H1 (cell line): ENCODE measurements at regions not wholly inside any gene's neighbourhood (a gene's known extent, or its start where the extent isn't known, plus 50 kb on each side); places are given as distances from the start of the nearest gene placed in this dataset.

Experiments
- CTCF ChIA-PET: fragments of 300-600 bp; sonication (Branson Sonifier 250); formaldehyde crosslinking; loops from one replicate; lab custom pipeline; 2021; ENCODE audit not compliant: partially characterized antibody; lab: Charles Lee
- POLR2A ChIA-PET: fragments of 300-600 bp; sonication (Branson Sonifier 250); formaldehyde crosslinking; loops from one replicate; lab custom pipeline; 2021; ENCODE audit warnings: inconsistent platforms; ENCODE audit not compliant: partially characterized antibody; lab: Charles Lee
- DNase-seq, 2 experiments: peaks; one replicate each; pipeline versions ENCODE4 v3.0.0 to v3.0.0-alpha.2; 2010 to 2022; ENCODE audit warnings: low spot score in 2 of 2, low read depth in 1 of 2, mixed read lengths in 1 of 2
- FAIRE-seq: peaks from 2 replicates; lab custom pipeline; 2011; peaks lifted over from hg19 to GRCh38; lab: Jason Lieb, UNC
- H2AFZ ChIP-seq: 2 replicates; pipeline ENCODE4 v1.8.1; 2012; ENCODE audit warnings: low read length, inconsistent platforms
- H2AK5ac ChIP-seq: 2 replicates; pipeline ENCODE4 v1.6.1; 2013; ENCODE audit warnings: low read depth, low read length
- H2BK120ac ChIP-seq: replicated peaks from 2 replicates; pipeline ENCODE3; 2013; ENCODE audit warnings: low read depth, low read length, inconsistent platforms
- H2BK12ac ChIP-seq: 2 replicates; pipeline ENCODE4 v1.6.1; 2013; ENCODE audit warnings: low read depth, low read length
- H2BK15ac ChIP-seq: 2 replicates; pipeline ENCODE4 v1.6.1; 2013; ENCODE audit warnings: low read length
- H2BK20ac ChIP-seq: 2 replicates; pipeline ENCODE4 v1.6.1; 2013; ENCODE audit warnings: low read length
- H2BK5ac ChIP-seq: 2 replicates; pipeline ENCODE4 v1.6.1; 2013; ENCODE audit warnings: low read depth, low read length
- H3K14ac ChIP-seq: 2 replicates; pipeline ENCODE4 v1.6.1; 2013; ENCODE audit warnings: inconsistent platforms; ENCODE audit not compliant: insufficient read length
- H3K18ac ChIP-seq: 2 replicates; pipeline ENCODE4 v1.6.1; 2013; ENCODE audit warnings: low read length; ENCODE audit errors: extremely low read depth
- H3K23ac ChIP-seq: 2 replicates; pipeline ENCODE4 v1.6.1; 2013; ENCODE audit warnings: inconsistent platforms; ENCODE audit not compliant: insufficient read length
- H3K23me2 ChIP-seq: 2 replicates; pipeline ENCODE4 v1.6.1; 2013; ENCODE audit warnings: low read depth, low read length
- H3K27ac ChIP-seq: 2 replicates; pipeline ENCODE4 v1.6.1; 2011; ENCODE audit warnings: low read depth, low read length, inconsistent platforms
- H3K27me3 ChIP-seq, 4 experiments: replicated peaks in 1 of 4; 1 replicate in 1 of 4; 2 replicates in 3 of 4; pipeline versions ENCODE4 v1.6.1 to v1.8.1; 2011 to 2013; ENCODE audit warnings: low read length in 3 of 4, mild to moderate bottlenecking in 3 of 4, inconsistent platforms in 2 of 4, mixed read lengths in 2 of 4, moderate library complexity in 1 of 4; ENCODE audit not compliant: control insufficient read depth in 3 of 4, insufficient read depth in 3 of 4; ENCODE audit errors: extremely low read depth in 1 of 4
- H3K36me3 ChIP-seq, 4 experiments: 2 replicates each; pipeline versions ENCODE4 v1.6.1 to v1.8.1; 2011 to 2013; ENCODE audit warnings: mild to moderate bottlenecking in 4 of 4, low read length in 3 of 4, moderate library complexity in 2 of 4, control low read depth in 1 of 4, inconsistent platforms in 1 of 4; ENCODE audit not compliant: insufficient read depth in 4 of 4, control insufficient read depth in 2 of 4
- H3K4ac ChIP-seq: replicated peaks from 2 replicates; pipeline ENCODE3; 2013; ENCODE audit warnings: low read length, low read depth, mixed read lengths, inconsistent platforms; ENCODE audit not compliant: insufficient read length
- H3K4me1 ChIP-seq, 4 experiments: replicated peaks in 1 of 4; 1 replicate in 1 of 4; 2 replicates in 3 of 4; pipeline versions ENCODE4 v1.6.1 to v1.8.1; 2011 to 2013; ENCODE audit warnings: low read length in 3 of 4, inconsistent platforms in 2 of 4, mixed read lengths in 1 of 4; ENCODE audit not compliant: insufficient read depth in 4 of 4, control insufficient read depth in 3 of 4
- H3K4me2 ChIP-seq, 2 experiments: 2 replicates each; pipeline versions ENCODE4 v1.6.1 to v1.8.1; 2011 to 2013; ENCODE audit warnings: low read depth in 2 of 2, low read length in 2 of 2, control low read depth in 1 of 2, inconsistent platforms in 1 of 2, mild to moderate bottlenecking in 1 of 2; ENCODE audit not compliant: insufficient read depth in 1 of 2
- H3K4me3 ChIP-seq, 4 experiments: fragments of 200-600, 300-600 bp in 1 of 4; sonication (generic), shearing (Covaris generic), sonication (Bioruptor Twin) in 1 of 4; 2 replicates each; pipeline versions ENCODE4 v1.5.1 to v1.8.1; 2011 to 2016; ENCODE audit warnings: low read length in 4 of 4, low read depth in 3 of 4, control low read depth in 2 of 4, inconsistent platforms in 2 of 4, mild to moderate bottlenecking in 2 of 4, mixed read lengths in 1 of 4, moderate library complexity in 1 of 4; ENCODE audit not compliant: insufficient read depth in 2 of 4; ENCODE audit errors: extremely low read depth in 1 of 4
- H3K56ac ChIP-seq: replicated peaks from 2 replicates; pipeline ENCODE3; 2013; ENCODE audit warnings: low read depth, mild to moderate bottlenecking, mixed read lengths, low read length, inconsistent platforms; ENCODE audit not compliant: insufficient read length
- H3K79me1 ChIP-seq: 2 replicates; pipeline ENCODE4 v1.6.1; 2013; ENCODE audit warnings: low read depth, low read length, control low read depth
- H3K79me2 ChIP-seq, 2 experiments: 2 replicates each; pipeline versions ENCODE4 v1.6.1 to v1.8.1; 2012 to 2013; ENCODE audit warnings: low read length in 2 of 2, mild to moderate bottlenecking in 2 of 2, inconsistent platforms in 1 of 2; ENCODE audit not compliant: insufficient read depth in 2 of 2, control insufficient read depth in 1 of 2
- H3K9ac ChIP-seq, 4 experiments: replicated peaks in 1 of 4; 1 replicate in 1 of 4; 2 replicates in 3 of 4; pipeline versions ENCODE4 v1.6.1 to v1.8.1; 2011 to 2013; ENCODE audit warnings: low read depth in 3 of 4, low read length in 3 of 4, control low read depth in 2 of 4, mild to moderate bottlenecking in 2 of 4, moderate library complexity in 2 of 4, inconsistent platforms in 1 of 4; ENCODE audit errors: extremely low read depth in 1 of 4
- H3K9me3 ChIP-seq, 2 experiments: 2 replicates each; pipeline versions ENCODE4 v1.6.1 to v1.8.1; 2012 to 2013; ENCODE audit warnings: mild to moderate bottlenecking in 2 of 2, moderate library complexity in 2 of 2, control low read depth in 1 of 2, inconsistent platforms in 1 of 2, low read depth in 1 of 2, low read length in 1 of 2, mixed read lengths in 1 of 2; ENCODE audit not compliant: insufficient read depth in 2 of 2
- H4K20me1 ChIP-seq, 2 experiments: replicated peaks in 1 of 2; 2 replicates each; pipeline versions ENCODE3 to v1.8.1; 2011 to 2013; ENCODE audit warnings: inconsistent platforms in 2 of 2, low read length in 2 of 2, mild to moderate bottlenecking in 1 of 2; ENCODE audit not compliant: insufficient read depth in 2 of 2, control insufficient read depth in 1 of 2
- H4K5ac ChIP-seq: 2 replicates; pipeline ENCODE4 v1.6.1; 2013; ENCODE audit warnings: low read length, low read depth, mixed read lengths, inconsistent platforms; ENCODE audit not compliant: insufficient read length
- H4K8ac ChIP-seq: 2 replicates; pipeline ENCODE4 v1.8.0; 2013; ENCODE audit warnings: mild to moderate bottlenecking, moderate library complexity, low read length, inconsistent platforms; ENCODE audit not compliant: insufficient read depth; ENCODE audit errors: extremely low read depth
- H4K91ac ChIP-seq: replicated peaks from 2 replicates; pipeline ENCODE3; 2013; ENCODE audit warnings: low read length, mixed read lengths, inconsistent platforms; ENCODE audit not compliant: insufficient read length
- ASH2L ChIP-seq: fragments of 200-600, 300-600 bp; sonication (generic); IDR thresholded peaks from one replicate; pipeline ENCODE4 v1.7.1; 2017; ENCODE audit warnings: low read length
- CEBPB ChIP-seq: IDR thresholded peaks from 2 replicates; pipeline ENCODE4 v1.6.1; 2012; ENCODE audit warnings: low read depth, low read length
- CHD2 ChIP-seq: IDR thresholded peaks from 2 replicates; pipeline ENCODE4 v1.6.1; 2012; ENCODE audit warnings: low read length, improper control_type of control experiment
- EGR1 ChIP-seq: IDR thresholded peaks from 2 replicates; pipeline ENCODE4 v1.6.1; 2011; ENCODE audit warnings: low read depth, low read length, borderline replicate concordance
- EZH2 ChIP-seq: fragments of 200-600 bp; sonication (generic); IDR thresholded peaks from 2 replicates; pipeline ENCODE4 v1.7.1; 2012; ENCODE audit warnings: low read depth, mild to moderate bottlenecking, moderate library complexity, low read length, inconsistent platforms; ENCODE audit not compliant: severe bottlenecking
- FOSL1 ChIP-seq: IDR thresholded peaks from 2 replicates; pipeline ENCODE4 v1.6.1; 2011; ENCODE audit warnings: mild to moderate bottlenecking, low read depth, low read length, moderate library complexity; ENCODE audit not compliant: insufficient read depth
- HDAC2 ChIP-seq, 2 experiments: fragments of 300-600 bp in 1 of 2; sonication (generic) in 1 of 2; IDR thresholded peaks; 2 replicates each; pipeline ENCODE4 v1.6.1; 2011 to 2012; ENCODE audit warnings: low read depth in 2 of 2, low read length in 2 of 2, mild to moderate bottlenecking in 2 of 2, moderate library complexity in 2 of 2, borderline replicate concordance in 1 of 2, inconsistent platforms in 1 of 2
- NANOG ChIP-seq: IDR thresholded peaks from 2 replicates; pipeline ENCODE4 v1.6.1; 2011; ENCODE audit warnings: low read length, low read depth, mild to moderate bottlenecking, inconsistent platforms; ENCODE audit not compliant: insufficient read depth, poor library complexity, severe bottlenecking
- SP1 ChIP-seq: IDR thresholded peaks from 2 replicates; pipeline ENCODE4 v1.6.1; 2011; ENCODE audit warnings: low read depth, low read length
- TAF1 ChIP-seq: IDR thresholded peaks from 2 replicates; pipeline ENCODE4 v1.6.1; 2011; ENCODE audit warnings: mild to moderate bottlenecking, low read depth, low read length
- YY1 ChIP-seq: IDR thresholded peaks from 2 replicates; pipeline ENCODE4 v1.6.1; 2011; ENCODE audit warnings: low read depth, mild to moderate bottlenecking, low read length
- WGBS, 2 experiments: shearing (Covaris generic) in 1 of 2; methylation state at CpG; one replicate each; pipeline versions ENCODE4 v1.1.6 to v1.1.7; 2013 to 2015; ENCODE audit warnings: low lambda C conversion rate in 2 of 2, mixed read lengths in 2 of 2, inconsistent platforms in 1 of 2, low coverage in 1 of 2, missing lambda C conversion rate in 1 of 2; ENCODE audit not compliant: insufficient replicate concordance in 2 of 2, insufficient coverage in 1 of 2, insufficient read length in 1 of 2; ENCODE audit errors: extremely low coverage in 1 of 2, missing lambda C conversion rate in 1 of 2; 5-methylcytosine and 5-hydroxymethylcytosine counted together

GRCh38 chr10:121405549-121405948 is 192.7 kb downstream of the FGFR2 start:
- no peak overlapping the region for H2BK12ac ChIP-seq
- H2BK15ac ChIP-seq = no peak overlapping the region
- no peak overlapping the region for H2AK5ac ChIP-seq
- H3K9ac ChIP-seq = no peak overlapping the region
- H2BK120ac ChIP-seq = no peak overlapping the region
- no peak overlapping the region for H2BK5ac ChIP-seq
- H3K4me3 ChIP-seq = no peak overlapping the region
- FAIRE-seq = no peak
- no peak for DNase-seq
- no peaks in the 10 kb centered on the region for H3K27me3 ChIP-seq
- no peak overlapping the region for H3K4me2 ChIP-seq
- ChIA-PET POLR2A (interaction anchor here (1.0 kb wide), 1 partner anchor 13 kb away, joined by 3 read pairs; no protein-coding TSS in a partner anchor), CTCF (interaction anchor here (0.6 to 1.2 kb wide), 2 partner anchors 14 to 112 kb away, joined by 3 to 5 read pairs; no protein-coding TSS in a partner anchor)
- no peak overlapping the region for H2BK20ac ChIP-seq
- 95% methylated on average over 2 of the region's 2 CpGs; no CpG with 5 or more reads in 1 of the 2 experiments for WGBS, 2 experiments
- H3K4ac ChIP-seq = no peak overlapping the region
- H4K8ac ChIP-seq = no peak overlapping the region
- no peaks in the 10 kb centered on the region for H4K20me1 ChIP-seq
- peak overlapping the region; percentile 51; the same call in 1 of the 2 replicates for H2AFZ ChIP-seq
- no peak overlapping the region for H3K18ac ChIP-seq
- no peaks in the 10 kb centered on the region for H3K36me3 ChIP-seq
- H4K5ac ChIP-seq = no peak overlapping the region
- no peak overlapping the region for H4K91ac ChIP-seq
- no peak overlapping the region for H3K27ac ChIP-seq
- no peaks in the 10 kb centered on the region for H3K23me2 ChIP-seq
- no peak overlapping the region for H3K23ac ChIP-seq
- no peak overlapping the region for H3K56ac ChIP-seq
- H3K9me3 ChIP-seq = no peaks in the 10 kb centered on the region
- no peaks in the 10 kb centered on the region for H3K79me2 ChIP-seq
- H3K14ac ChIP-seq = no peak overlapping the region
- no peaks in the 10 kb centered on the region for H3K4me1 ChIP-seq
- TF ChIP-seq HDAC2 (IDR thresholded peaks at IDR 0.05; ENCODE audit: borderline replicate concordance in 1 of 2, low read depth in 2 of 2, low read length in 2 of 2) = no peak
- no peak for TF ChIP-seq FOSL1
- TF ChIP-seq SP1 = no peak
- no peak for TF ChIP-seq ASH2L
- no peak for TF ChIP-seq EGR1
- TF ChIP-seq YY1 = no peak
- TF ChIP-seq TAF1 = no peak
- no peak for TF ChIP-seq EZH2
- no peak for TF ChIP-seq CEBPB
- no peak for TF ChIP-seq NANOG
- no peak for TF ChIP-seq CHD2
- no peaks in the 10 kb centered on the region for H3K79me1 ChIP-seq
